ENCODE measurements at regions not wholly inside any gene's neighbourhood (a gene's known extent, or its start where the extent isn't known, plus 50 kb on each side); places are given as distances from the start of the nearest gene placed in this dataset.

GRCh38 chrX:100120956-100121355 is 289.1 kb downstream of the PCDH19 start:
- no peak for DNase-seq (ENCODE audit: low read depth)

- DNase-seq (ENCODE audit: low read depth) = no peak
Measured at GRCh38 chrX:100098660-100099375, 311.3 kb downstream of the PCDH19 start.

GRCh38 chrX:100090931-100091330 is 319.1 kb downstream of the PCDH19 start:
- peak; percentile 70 for DNase-seq (ENCODE audit: low read depth)

- no peak for DNase-seq (ENCODE audit: low read depth)
Measured at GRCh38 chrX:100089724-100090123, 320.3 kb downstream of the PCDH19 start.

GRCh38 chrX:100085846-100086245 is 324.2 kb downstream of the PCDH19 start:
- peak; percentile 24 for DNase-seq (ENCODE audit: low read depth)

GRCh38 chrX:100083211-100083610 is 326.9 kb downstream of the PCDH19 start:
- no peak for DNase-seq (ENCODE audit: low read depth)

- no peak for DNase-seq (ENCODE audit: low read depth)
Measured at GRCh38 chrX:100081503-100081902, 328.6 kb downstream of the PCDH19 start.

GRCh38 chrX:100076031-100076430 is 334.0 kb downstream of the PCDH19 start:
- no peak for DNase-seq (ENCODE audit: low read depth)

GRCh38 chrX:100072336-100072735 is 337.7 kb downstream of the PCDH19 start:
- peak; percentile 9 for DNase-seq (ENCODE audit: low read depth)

- DNase-seq (ENCODE audit: low read depth) = no peak
Measured at GRCh38 chrX:100070334-100070849, 339.7 kb downstream of the PCDH19 start.

GRCh38 chrX:100048156-100048555 is 361.9 kb downstream of the PCDH19 start:
- no peak for DNase-seq (ENCODE audit: low read depth)
